Islet of Langerhans (tissue), 1 donor: ENCODE measurements at regions not wholly inside any gene's neighbourhood (a gene's known extent, or its start where the extent isn't known, plus 50 kb on each side); places are given as distances from the start of the nearest gene placed in this dataset.
"Not testable (repeated sequence)": the region's sequence is repeated elsewhere in the genome, so short reads cannot be mapped to it uniquely, and the experiment has no call there.

Source experiments
- FAIRE-seq: peaks from one replicate; lab custom pipeline; 2011; peaks lifted over from hg19 to GRCh38; lab: Jason Lieb, UNC

GRCh38 chr4:134490863-134491262, 289.3 kb upstream of the PABPC4L start:
- no peak for FAIRE-seq

GRCh38 chr4:134483514-134483913, 281.9 kb upstream of the PABPC4L start:
- FAIRE-seq, result not testable (repeated sequence)

DNA sequence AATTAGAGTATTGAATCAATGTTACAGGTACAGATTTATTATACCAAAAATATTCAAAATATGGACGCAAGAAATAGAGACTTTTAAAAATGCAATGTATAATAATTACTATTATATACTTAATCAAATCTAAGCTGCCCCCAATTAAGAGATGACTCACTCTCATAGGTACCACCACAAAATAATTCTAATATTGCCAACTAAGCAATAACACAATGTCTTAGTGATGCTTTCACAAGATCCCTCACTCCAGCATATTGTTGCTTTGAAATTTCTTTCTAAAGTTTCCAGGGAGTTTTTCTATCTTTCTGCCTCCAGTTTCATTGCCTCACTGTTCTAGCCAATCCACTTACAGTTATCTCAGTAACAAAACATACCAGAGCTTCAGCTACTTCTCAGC, 270.0 kb upstream of the PABPC4L start:
- FAIRE-seq, result no peak

DNA sequence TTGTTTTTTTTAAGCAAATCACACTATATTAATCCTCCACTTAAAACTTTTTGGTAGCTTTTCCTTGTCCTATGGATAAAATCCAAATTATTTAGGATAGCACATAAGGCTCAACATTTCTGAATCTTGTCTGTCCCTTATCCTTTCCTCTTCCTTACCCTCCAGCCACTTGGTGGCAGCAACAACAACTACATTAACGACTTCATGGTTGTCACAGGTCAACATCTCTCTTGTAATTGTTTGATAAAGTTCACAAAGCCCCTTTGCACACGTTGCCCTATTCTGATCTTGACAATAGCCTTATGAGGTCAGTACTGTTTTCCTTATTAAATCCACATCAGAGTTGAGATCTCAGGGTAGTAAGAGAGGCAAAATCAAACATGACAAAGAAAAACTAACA, 269.0 kb upstream of the PABPC4L start:
- peak; percentile 41 for FAIRE-seq

DNA sequence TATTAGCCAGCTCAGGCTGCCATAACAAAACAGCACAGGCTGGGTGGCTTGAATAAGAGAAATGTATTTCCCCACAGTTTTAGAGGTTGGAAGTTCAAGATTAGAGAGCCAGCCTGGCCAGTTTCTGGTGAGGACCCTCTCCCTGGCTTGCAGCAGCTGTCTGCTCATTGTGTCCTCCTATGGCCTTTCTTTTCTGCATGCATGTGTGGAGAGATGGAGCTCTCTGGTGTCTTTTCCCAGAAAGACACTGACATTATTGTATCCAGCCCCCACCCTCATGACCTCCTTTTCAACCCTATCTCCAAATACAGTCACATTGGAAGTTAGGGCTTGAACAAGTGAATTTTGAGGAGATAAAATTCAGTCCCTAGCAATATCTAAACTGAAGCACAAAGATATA, 263.8 kb upstream of the PABPC4L start:
- FAIRE-seq, result no peak

GRCh38 chr4:134463771-134464170, 262.2 kb upstream of the PABPC4L start:
- FAIRE-seq, result no peak

- no peak for FAIRE-seq
These were observed 225.2 kb upstream of the PABPC4L start for GRCh38 chr4:134426821-134427220.

- no peak for FAIRE-seq
These were observed 224.2 kb upstream of the PABPC4L start for GRCh38 chr4:134425756-134426155.

DNA sequence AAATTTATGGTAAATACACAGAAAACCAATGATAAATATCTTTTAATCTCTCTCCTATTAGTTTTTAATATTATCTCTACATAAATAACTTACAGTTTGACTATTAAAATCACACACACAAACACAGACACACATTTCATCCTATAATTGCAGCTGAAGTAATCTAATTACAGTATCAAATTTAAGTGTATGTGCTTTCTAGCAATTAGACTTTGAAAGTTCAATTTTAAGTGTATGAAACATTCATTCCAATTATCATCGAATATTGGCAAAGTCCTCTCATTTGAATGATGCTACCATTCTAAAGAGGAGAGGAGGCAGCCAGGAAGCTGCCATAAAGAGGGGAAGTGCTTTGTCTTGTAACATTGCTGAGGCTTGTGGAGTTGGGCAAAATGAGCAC, 221.2 kb upstream of the PABPC4L start:
- no peak for FAIRE-seq

- FAIRE-seq, result no peak
These were observed 220.1 kb upstream of the PABPC4L start for GRCh38 chr4:134421734-134422133.

- peak; percentile 80 for FAIRE-seq
These were observed 207.3 kb upstream of the PABPC4L start for GRCh38 chr4:134408897-134409296.

DNA sequence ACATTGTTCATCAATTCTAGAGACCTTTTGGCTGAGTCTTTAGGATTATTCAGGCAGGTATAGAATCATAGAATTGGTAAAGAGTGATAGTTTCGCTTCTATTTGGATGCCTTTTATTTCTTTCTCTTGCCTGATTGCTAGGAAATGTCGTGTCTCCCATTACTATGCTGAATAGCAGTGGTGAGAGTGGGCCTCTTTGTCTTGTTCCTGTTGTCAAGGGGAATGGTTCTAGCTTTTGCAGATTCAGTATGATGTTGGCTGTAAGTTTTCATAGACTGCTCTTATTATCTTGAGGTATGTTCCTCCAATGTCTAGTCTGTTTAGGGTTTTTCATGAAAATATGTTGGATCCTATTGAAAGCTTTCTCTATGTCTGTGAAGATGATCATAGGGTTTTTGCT, 200.2 kb upstream of the PABPC4L start:
- no peak for FAIRE-seq

DNA sequence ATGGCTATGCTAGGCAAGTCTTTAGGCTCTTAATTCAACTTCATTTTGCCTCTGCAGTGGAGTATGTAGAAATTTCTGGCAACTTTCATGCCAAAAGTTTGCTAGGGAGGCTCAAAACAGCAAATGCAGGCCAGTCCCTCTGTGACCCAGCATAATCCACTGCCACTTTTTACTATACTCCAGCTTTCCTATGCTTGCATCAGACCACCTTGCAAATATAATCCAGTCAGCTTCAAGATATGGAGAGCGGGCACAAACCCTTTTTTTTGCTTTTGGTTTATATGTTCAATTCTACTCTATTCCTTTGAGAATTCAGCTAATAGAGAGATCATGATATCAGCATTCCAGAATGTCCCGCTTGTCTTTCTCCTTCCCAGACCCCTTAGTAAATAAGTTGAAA, 192.0 kb upstream of the PABPC4L start:
- FAIRE-seq, result no peak

DNA sequence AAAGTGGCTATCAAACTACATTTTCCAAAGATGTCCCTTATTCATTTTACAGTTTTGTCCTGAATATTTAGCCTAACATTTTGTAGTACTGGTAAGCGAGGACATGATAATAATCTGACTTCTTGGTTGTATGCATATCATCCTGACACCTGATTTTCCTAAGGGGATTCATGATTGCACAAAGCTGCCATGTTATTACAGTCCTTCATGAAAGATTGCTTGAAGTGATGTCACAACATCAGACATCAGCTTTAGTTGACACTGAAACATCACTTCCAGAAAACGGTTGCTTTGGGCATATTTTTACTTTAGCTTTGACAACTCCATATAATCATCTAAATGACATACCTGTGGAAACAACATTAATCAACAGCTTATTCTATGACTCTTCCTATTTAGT, 188.7 kb upstream of the PABPC4L start:
- no peak for FAIRE-seq

DNA sequence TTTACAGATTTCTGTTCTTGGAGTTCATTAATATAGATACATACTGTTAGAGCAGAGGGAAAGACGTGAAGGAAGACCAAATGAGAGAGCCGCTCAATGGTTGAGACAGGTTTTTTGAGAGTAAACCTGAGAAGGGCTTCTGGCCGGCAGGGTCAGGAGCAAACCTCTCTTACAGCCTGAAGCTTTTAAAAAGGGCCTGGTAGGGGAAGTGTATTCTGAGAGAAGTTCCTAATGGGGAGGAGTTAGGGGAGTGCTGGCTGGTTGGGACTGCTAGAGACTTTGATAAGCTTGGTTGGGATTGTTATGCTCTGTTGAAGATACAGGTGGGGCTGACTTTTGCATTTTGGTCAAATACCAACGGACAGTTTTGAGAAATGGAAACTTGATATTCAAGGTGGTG, 186.8 kb upstream of the PABPC4L start:
- no peak for FAIRE-seq

- no peak for FAIRE-seq
These were observed 181.1 kb upstream of the PABPC4L start for GRCh38 chr4:134382478-134383227.

DNA sequence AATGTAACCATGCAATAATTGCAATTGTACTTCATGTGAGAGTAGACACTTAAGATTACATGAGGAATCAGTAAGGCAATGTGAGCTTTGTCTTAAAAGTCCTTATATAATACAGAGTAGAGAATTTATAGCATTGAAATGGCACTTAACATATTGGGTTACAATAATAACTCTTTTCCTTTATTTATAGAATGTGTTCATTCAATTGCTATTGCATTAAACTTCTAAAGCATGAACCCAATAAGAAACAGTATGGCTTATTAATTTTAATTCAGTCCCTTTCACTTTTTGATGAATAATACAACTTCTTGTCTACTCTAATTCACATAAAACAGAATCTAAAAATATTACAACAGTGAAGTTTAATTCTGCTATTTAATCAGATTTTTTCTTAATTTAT, 174.2 kb upstream of the PABPC4L start:
- no peak for FAIRE-seq

- FAIRE-seq, result no peak
These were observed 164.3 kb upstream of the PABPC4L start for GRCh38 chr4:134365852-134366251.

- FAIRE-seq, result peak; percentile 66
These were observed 163.3 kb upstream of the PABPC4L start for GRCh38 chr4:134364928-134365327.

DNA sequence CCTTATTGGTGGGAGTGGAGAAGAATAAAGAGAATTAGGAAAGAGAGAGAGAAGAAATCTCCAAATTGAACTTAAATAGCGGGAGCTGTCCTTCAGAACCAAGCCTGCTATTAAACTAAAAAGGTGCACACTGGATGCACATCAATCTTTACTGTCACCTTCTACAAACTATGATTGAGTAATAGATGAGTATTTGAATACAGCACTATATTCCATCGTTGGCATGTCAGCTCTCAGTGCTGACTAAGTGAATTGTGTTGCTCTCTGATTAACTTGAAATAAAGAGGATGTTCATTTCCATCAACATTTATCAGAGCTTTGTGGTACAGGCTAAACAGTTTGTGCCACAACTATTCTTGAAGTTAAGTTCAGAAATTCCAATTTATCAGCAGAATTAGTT, 143.7 kb upstream of the PABPC4L start:
- no peak for FAIRE-seq

DNA sequence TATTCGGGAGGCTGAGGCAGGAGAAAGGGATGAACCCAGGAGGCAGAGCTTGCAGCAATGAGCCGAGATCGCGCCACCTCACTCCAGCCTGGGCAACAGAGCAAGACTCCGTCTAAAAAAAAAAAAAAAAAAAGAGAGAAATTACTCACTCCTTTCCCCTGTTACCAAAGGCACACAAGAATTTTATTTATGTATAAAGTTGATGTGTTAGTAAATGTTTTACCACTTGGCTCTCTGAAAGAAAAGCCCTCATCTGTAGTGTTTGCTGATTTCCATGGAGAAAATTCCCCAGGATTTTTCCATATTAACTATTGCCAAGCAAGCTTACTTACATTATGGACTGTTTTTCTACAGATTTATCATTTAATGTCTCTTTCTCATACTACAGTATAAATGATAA, 142.1 kb upstream of the PABPC4L start:
- no peak for FAIRE-seq

DNA sequence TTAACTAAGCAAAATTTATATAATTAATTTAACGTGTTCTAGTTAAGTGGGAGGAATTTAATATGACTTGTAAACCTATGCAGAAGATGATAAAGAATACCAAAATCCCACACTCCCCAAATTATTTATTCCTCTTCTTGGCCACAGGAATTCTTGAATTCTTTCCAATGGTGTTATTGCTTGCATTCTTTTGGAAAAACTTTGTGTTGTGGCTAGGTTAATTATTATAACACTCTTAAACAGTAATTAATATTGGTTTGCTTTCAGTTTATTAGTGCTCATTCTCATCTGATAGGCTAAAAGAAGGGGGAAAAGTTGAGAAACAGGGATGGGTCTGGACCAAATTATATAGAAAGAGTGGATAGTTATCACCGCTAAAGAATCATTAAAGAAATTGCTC, 141.5 kb upstream of the PABPC4L start:
- FAIRE-seq, result no peak

- no peak for FAIRE-seq
These were observed 136.0 kb upstream of the PABPC4L start for GRCh38 chr4:134337574-134337973.

DNA sequence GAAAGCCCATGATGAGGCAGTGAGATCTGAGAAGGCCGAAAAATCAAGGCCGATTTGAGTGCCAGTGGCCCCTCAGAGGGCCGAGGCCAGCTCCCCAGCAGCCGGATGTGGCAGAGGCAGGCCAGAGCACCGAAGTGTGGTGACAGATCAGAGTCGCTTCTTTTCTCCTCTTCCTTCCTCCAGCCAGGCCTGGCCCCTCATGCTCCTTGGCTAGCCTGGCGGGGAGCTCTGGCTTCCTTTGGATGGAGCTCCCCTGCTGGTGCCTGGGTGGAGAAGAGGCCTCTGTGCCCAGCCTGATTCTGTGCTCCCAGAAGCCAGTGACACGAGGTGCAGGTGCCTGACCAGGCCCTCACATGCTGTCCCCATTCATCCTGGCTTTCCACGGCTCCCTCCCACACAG, 127.2 kb upstream of the PABPC4L start:
- no peak for FAIRE-seq
